ENCODE measurements at regions not wholly inside any gene's neighbourhood (a gene's known extent, or its start where the extent isn't known, plus 50 kb on each side); places are given as distances from the start of the nearest gene placed in this dataset.

DNA sequence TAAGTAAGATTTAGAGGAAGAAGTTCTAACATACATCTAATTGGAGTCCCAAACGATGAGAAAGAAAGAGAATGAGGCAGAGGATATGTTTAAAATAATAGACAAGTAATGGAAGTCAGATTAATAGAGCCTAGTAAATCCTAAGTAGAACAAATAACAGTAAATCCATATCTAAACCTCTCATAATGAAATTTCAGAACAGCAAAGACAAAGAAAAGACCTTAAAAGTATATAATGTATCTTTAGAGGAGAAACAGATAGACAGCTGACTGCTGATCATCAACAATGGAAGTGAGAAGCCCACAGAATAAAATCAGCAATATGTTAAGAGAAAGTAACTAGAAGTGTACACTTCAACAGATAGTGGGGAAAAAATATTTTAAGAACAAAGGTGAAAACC, 536.2 kb upstream of the ZFHX3 start:
- no peak overlapping the region for H3K27ac ChIP-seq (ENCODE audit: low read depth, low read length)
- H3K4me1 ChIP-seq (ENCODE audit: control insufficient read depth in 1 of 2, insufficient read depth in 2 of 2, low read length in 2 of 2): no peaks in the 10 kb centered on the region
- POLR2A ChIA-PET: no interaction called here
- CTCF ChIA-PET: no interaction called here
- H3K9me3 ChIP-seq (ENCODE audit: control insufficient read depth in 1 of 2, insufficient read depth in 1 of 2, low read depth in 1 of 2, low read length in 2 of 2): no peaks in the 10 kb centered on the region
- no TSS peak for BruUV-seq (replicated peaks)
- intact Hi-C loops (cut with micrococcal nuclease): no loop called here
- no peak for ATAC-seq
- no peaks in the 10 kb centered on the region for H4K20me1 ChIP-seq (ENCODE audit: insufficient read depth)
- H3K79me2 ChIP-seq (ENCODE audit: insufficient read depth, low read length): no peaks in the 10 kb centered on the region
- H2AFZ ChIP-seq (ENCODE audit: low read depth, low read length, poor library complexity, severe bottlenecking): no peak overlapping the region
- no peak overlapping the region for H3K4me3 ChIP-seq (replicated peaks in 1 of 2; ENCODE audit: low read depth in 1 of 2, low read length in 2 of 2)
- no peak overlapping the region for H3K9ac ChIP-seq (ENCODE audit: low read length)
- H3K4me2 ChIP-seq (ENCODE audit: low read length): no peak overlapping the region
- TF ChIP-seq CEBPB (IDR thresholded peaks at IDR 0.05; ENCODE audit: low read depth) (no peak), EGR1 (IDR thresholded peaks at IDR 0.05; ENCODE audit: low read depth) (no peak), EZH2phosphoT487 (IDR thresholded peaks at IDR 0.05; ENCODE audit: borderline replicate concordance) (no peak), CTCF (IDR thresholded peaks at IDR 0.05 in 2 of 3, conservative IDR thresholded peaks at IDR 0.05 in 1 of 3; ENCODE audit: borderline replicate concordance in 1 of 3, insufficient read depth in 1 of 3, low read depth in 2 of 3, low read length in 2 of 3) (no peak), SIN3A (IDR thresholded peaks at IDR 0.05; ENCODE audit: low read depth) (no peak), POLR2AphosphoS5 (IDR thresholded peaks at IDR 0.05; ENCODE audit: low read depth, low read length) (no peak), MAX (IDR thresholded peaks at IDR 0.05) (no peak), ZFX (IDR thresholded peaks at IDR 0.05) (no peak), CBX3 (IDR thresholded peaks at IDR 0.05; ENCODE audit: low read depth) (no peak), SP1 (IDR thresholded peaks at IDR 0.05; ENCODE audit: low read depth) (no peak), EZH2 (IDR thresholded peaks at IDR 0.05) (no peak), FOSL1 (IDR thresholded peaks at IDR 0.05; ENCODE audit: low read depth) (no peak), REST (IDR thresholded peaks at IDR 0.05; ENCODE audit: low read depth) (no peak)
- RAD21 ChIA-PET (ENCODE audit: low non-redundant PET in 1 of 2, low total read pairs in 2 of 2, uncharacterized antibody in 2 of 2, unreplicated experiment in 2 of 2): no interaction called here
- DNase-seq (ENCODE audit: low read depth, low spot score): no peak
- no peaks in the 10 kb centered on the region for H3K9me2 ChIP-seq (ENCODE audit: insufficient read depth)
- H3K36me3 ChIP-seq (ENCODE audit: control insufficient read depth in 1 of 2, insufficient read depth in 2 of 2, low read length in 2 of 2): no peaks in the 10 kb centered on the region
- H3K27me3 ChIP-seq (ENCODE audit: insufficient read depth, low read length): 0 out of 2 replicates have a peak, but pooled peaks cover 4% of the 10 kb centered on the region
